Liver (tissue), 3 donors: ENCODE measurements at regions not wholly inside any gene's neighbourhood (a gene's known extent, or its start where the extent isn't known, plus 50 kb on each side); places are given as distances from the start of the nearest gene placed in this dataset.

Experiments
- FOXA1 ChIP-seq: IDR thresholded peaks from 2 replicates; pipeline ENCODE4 v1.6.1; 2016; ENCODE audit warnings: antibody characterized with exemption
- RAD21 ChIP-seq, 2 donors: IDR thresholded peaks; 2 replicates each; pipeline ENCODE4 v1.6.1; 2016; ENCODE audit warnings: antibody characterized with exemption in 2 of 2, mild to moderate bottlenecking in 2 of 2
- SP1 ChIP-seq: IDR thresholded peaks from 2 replicates; pipeline ENCODE4 v1.6.1; 2018; ENCODE audit warnings: antibody characterized with exemption, mild to moderate bottlenecking
- TAF1 ChIP-seq: conservative IDR thresholded peaks from 2 replicates; pipeline ENCODE4 v1.6.1; 2016; ENCODE audit warnings: antibody characterized with exemption, mild to moderate bottlenecking
- YY1 ChIP-seq: IDR thresholded peaks from 2 replicates; pipeline ENCODE4 v1.6.1; 2016; ENCODE audit warnings: antibody characterized with exemption, mild to moderate bottlenecking
- TF ChIP-seq, protein P1 (sequence below): fragments of 150-350 bp; IDR thresholded peaks from 2 replicates; pipeline ENCODE4 v1.5.1; 2017; ENCODE audit warnings: improper control_type of control experiment, low read depth, low read length; ENCODE audit not compliant: missing input control
- TF ChIP-seq, protein P2 (sequence below): IDR thresholded peaks from 2 replicates; pipeline ENCODE4 v1.6.1; 2016; ENCODE audit warnings: antibody characterized with exemption
- TF ChIP-seq, protein P3 (sequence below): IDR thresholded peaks from 2 replicates; pipeline ENCODE4 v1.6.1; 2016; ENCODE audit warnings: antibody characterized with exemption
- TF ChIP-seq, protein P4 (sequence below): IDR thresholded peaks from 2 replicates; pipeline ENCODE4 v1.6.1; 2016; ENCODE audit warnings: antibody characterized with exemption
- donor health status: healthy.
- donor health status: healthy.

DNA sequence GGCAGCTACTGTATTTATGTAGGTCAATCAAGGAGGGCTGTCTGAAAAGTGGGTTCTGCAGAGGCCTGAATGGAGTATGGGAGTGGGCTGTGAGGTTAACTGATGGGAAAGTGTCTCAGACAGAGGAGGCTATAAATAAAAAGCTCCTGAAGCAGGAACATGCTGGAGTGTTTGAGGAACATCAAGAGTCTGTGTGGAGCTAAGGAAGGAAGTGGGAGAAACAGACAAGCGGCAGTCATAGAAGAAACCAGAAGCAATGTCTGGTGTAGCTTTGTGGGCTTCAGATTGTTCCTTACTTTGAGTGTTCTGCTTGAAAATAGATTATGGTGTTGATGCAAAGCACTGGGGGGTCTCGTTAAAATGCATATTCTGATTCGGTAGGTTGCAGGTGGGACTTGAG, 101.5 kb upstream of the OGFRL1 start:
- TF ChIP-seq, protein P1, sequence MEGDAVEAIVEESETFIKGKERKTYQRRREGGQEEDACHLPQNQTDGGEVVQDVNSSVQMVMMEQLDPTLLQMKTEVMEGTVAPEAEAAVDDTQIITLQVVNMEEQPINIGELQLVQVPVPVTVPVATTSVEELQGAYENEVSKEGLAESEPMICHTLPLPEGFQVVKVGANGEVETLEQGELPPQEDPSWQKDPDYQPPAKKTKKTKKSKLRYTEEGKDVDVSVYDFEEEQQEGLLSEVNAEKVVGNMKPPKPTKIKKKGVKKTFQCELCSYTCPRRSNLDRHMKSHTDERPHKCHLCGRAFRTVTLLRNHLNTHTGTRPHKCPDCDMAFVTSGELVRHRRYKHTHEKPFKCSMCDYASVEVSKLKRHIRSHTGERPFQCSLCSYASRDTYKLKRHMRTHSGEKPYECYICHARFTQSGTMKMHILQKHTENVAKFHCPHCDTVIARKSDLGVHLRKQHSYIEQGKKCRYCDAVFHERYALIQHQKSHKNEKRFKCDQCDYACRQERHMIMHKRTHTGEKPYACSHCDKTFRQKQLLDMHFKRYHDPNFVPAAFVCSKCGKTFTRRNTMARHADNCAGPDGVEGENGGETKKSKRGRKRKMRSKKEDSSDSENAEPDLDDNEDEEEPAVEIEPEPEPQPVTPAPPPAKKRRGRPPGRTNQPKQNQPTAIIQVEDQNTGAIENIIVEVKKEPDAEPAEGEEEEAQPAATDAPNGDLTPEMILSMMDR, result no peak
- no peak for TF ChIP-seq TAF1
- TF ChIP-seq, protein P2, sequence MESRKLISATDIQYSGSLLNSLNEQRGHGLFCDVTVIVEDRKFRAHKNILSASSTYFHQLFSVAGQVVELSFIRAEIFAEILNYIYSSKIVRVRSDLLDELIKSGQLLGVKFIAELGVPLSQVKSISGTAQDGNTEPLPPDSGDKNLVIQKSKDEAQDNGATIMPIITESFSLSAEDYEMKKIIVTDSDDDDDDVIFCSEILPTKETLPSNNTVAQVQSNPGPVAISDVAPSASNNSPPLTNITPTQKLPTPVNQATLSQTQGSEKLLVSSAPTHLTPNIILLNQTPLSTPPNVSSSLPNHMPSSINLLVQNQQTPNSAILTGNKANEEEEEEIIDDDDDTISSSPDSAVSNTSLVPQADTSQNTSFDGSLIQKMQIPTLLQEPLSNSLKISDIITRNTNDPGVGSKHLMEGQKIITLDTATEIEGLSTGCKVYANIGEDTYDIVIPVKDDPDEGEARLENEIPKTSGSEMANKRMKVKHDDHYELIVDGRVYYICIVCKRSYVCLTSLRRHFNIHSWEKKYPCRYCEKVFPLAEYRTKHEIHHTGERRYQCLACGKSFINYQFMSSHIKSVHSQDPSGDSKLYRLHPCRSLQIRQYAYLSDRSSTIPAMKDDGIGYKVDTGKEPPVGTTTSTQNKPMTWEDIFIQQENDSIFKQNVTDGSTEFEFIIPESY, result no peak
- TF ChIP-seq, protein P3, sequence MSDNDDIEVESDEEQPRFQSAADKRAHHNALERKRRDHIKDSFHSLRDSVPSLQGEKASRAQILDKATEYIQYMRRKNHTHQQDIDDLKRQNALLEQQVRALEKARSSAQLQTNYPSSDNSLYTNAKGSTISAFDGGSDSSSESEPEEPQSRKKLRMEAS, result no peak
- no peak for TF ChIP-seq FOXA1
- TF ChIP-seq, protein P4, sequence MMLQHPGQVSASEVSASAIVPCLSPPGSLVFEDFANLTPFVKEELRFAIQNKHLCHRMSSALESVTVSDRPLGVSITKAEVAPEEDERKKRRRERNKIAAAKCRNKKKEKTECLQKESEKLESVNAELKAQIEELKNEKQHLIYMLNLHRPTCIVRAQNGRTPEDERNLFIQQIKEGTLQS, result no peak
- no peak for TF ChIP-seq RAD21 (IDR thresholded peaks at IDR 0.05)
- no peak for TF ChIP-seq YY1
- no peak for TF ChIP-seq SP1
